Vagina (tissue), 2 donors: ENCODE measurements at regions not wholly inside any gene's neighbourhood (a gene's known extent, or its start where the extent isn't known, plus 50 kb on each side); places are given as distances from the start of the nearest gene placed in this dataset.
A peak's percentile ranks its signal among the peaks of the same experiment; 100 is the strongest.

Experiments
- DNase-seq, 2 donors: peaks; one replicate each; pipeline ENCODE4 v3.0.0-alpha.2; 2017; ENCODE audit errors: extremely low spot score in 2 of 2
- H3K27ac ChIP-seq: fragments of 200-600 bp; sonication (generic); one replicate; pipeline ENCODE4 v1.5.1; 2019
- H3K27me3 ChIP-seq: fragments of 200-600 bp; sonication (generic); one replicate; pipeline ENCODE4 v1.5.1; 2019
- H3K36me3 ChIP-seq, 2 donors: fragments of 200-600 bp; sonication (generic); one replicate each; pipeline ENCODE4 v1.5.1; 2017 to 2019
- H3K4me1 ChIP-seq: fragments of 200-600 bp; sonication (generic); one replicate; pipeline ENCODE4 v1.5.1; 2019
- H3K4me3 ChIP-seq, 2 donors: fragments of 200-600 bp; sonication (generic); 1 replicate in 1 of 2; 2 replicates in 1 of 2; pipeline ENCODE4 v1.5.1; 2016 to 2019
- H3K9me3 ChIP-seq: fragments of 200-600 bp; sonication (generic); one replicate; pipeline ENCODE4 v1.5.1; 2019
- POLR2A ChIP-seq, 2 donors: fragments of 450-650 bp; IDR thresholded peaks; one replicate each; pipeline ENCODE4 v1.6.1; 2017; ENCODE audit warnings: antibody characterized with exemption in 2 of 2, mild to moderate bottlenecking in 2 of 2, moderate library complexity in 2 of 2
- POLR2AphosphoS5 ChIP-seq, 2 donors: sonication (generic); formaldehyde crosslinking; IDR thresholded peaks; one replicate each; pipeline ENCODE4 v1.9.0; 2017; ENCODE audit warnings: antibody characterized with exemption in 2 of 2, mild to moderate bottlenecking in 2 of 2, low read depth in 1 of 2; ENCODE audit not compliant: insufficient read depth in 1 of 2
- intact Hi-C: fragments of 100-400 bp; cut with DNase I; formaldehyde crosslinking; loops from one replicate; pipeline ENCODE4 v1.15.1; 2023
- TF ChIP-seq, protein P1 (sequence below), 3 experiments: fragments of 450-650 bp in 2 of 3; fragments of 200-600 bp in 1 of 3; sonication (generic) in 1 of 3; IDR thresholded peaks; one replicate each; pipeline ENCODE4 v1.5.1; 2017 to 2019; ENCODE audit warnings: antibody characterized with exemption in 3 of 3, mild to moderate bottlenecking in 2 of 3, moderate library complexity in 2 of 3

DNA sequence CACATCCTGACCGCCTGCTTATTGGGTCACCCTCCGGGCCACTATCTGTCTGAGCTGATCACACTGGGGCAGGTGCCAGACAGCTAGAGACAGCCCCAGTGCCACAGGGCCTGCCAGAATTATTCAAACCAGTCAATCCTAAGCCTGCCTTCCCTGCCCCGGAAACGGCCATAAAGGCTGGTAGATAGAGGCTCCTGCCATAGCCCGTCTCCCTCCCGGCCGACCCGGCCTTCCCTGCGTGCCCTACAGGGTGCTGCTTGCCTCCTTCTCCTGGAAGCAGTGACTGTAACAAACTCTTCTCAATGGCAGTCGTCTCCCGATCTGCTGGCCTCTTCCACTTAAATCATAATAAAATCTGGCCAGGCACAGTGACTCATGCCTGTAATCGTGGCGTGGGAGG, 158.6 kb upstream of the SOX1 start:
- H3K36me3 ChIP-seq, result no peaks in the 10 kb centered on the region
- H3K27ac ChIP-seq, result no peak overlapping the region
- no peaks in the 10 kb centered on the region for H3K4me1 ChIP-seq
- no peaks in the 10 kb centered on the region for H3K27me3 ChIP-seq
- H3K9me3 ChIP-seq, result no peaks in the 10 kb centered on the region
- intact Hi-C loops, result no loop called here
- no peak overlapping the region for H3K4me3 ChIP-seq
- TF ChIP-seq, protein P1, sequence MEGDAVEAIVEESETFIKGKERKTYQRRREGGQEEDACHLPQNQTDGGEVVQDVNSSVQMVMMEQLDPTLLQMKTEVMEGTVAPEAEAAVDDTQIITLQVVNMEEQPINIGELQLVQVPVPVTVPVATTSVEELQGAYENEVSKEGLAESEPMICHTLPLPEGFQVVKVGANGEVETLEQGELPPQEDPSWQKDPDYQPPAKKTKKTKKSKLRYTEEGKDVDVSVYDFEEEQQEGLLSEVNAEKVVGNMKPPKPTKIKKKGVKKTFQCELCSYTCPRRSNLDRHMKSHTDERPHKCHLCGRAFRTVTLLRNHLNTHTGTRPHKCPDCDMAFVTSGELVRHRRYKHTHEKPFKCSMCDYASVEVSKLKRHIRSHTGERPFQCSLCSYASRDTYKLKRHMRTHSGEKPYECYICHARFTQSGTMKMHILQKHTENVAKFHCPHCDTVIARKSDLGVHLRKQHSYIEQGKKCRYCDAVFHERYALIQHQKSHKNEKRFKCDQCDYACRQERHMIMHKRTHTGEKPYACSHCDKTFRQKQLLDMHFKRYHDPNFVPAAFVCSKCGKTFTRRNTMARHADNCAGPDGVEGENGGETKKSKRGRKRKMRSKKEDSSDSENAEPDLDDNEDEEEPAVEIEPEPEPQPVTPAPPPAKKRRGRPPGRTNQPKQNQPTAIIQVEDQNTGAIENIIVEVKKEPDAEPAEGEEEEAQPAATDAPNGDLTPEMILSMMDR (IDR thresholded peaks at IDR 0.05), result no peak
- TF ChIP-seq POLR2A (IDR thresholded peaks at IDR 0.05) (no peak), POLR2AphosphoS5 (IDR thresholded peaks at IDR 0.05; ENCODE audit: insufficient read depth in 1 of 2, low read depth in 1 of 2) (no peak)
- DNase-seq, result peak; percentile 40 to 84

GRCh38 chr13:111908981-111909380, 158.0 kb upstream of the SOX1 start:
- TF ChIP-seq POLR2A (IDR thresholded peaks at IDR 0.05) (no peak), POLR2AphosphoS5 (IDR thresholded peaks at IDR 0.05; ENCODE audit: insufficient read depth in 1 of 2, low read depth in 1 of 2) (no peak)
- TF ChIP-seq, protein P1 (IDR thresholded peaks at IDR 0.05), result no peak
- Histone ChIP-seq H3K27ac (no peak overlapping the region), H3K4me3 (no peak overlapping the region), H3K27me3 (no peaks in the 10 kb centered on the region), H3K4me1 (no peaks in the 10 kb centered on the region), H3K36me3 (no peaks in the 10 kb centered on the region), H3K9me3 (no peaks in the 10 kb centered on the region)
- peak; percentile 28 to 42 for DNase-seq
- intact Hi-C loops, result no loop called here

DNA sequence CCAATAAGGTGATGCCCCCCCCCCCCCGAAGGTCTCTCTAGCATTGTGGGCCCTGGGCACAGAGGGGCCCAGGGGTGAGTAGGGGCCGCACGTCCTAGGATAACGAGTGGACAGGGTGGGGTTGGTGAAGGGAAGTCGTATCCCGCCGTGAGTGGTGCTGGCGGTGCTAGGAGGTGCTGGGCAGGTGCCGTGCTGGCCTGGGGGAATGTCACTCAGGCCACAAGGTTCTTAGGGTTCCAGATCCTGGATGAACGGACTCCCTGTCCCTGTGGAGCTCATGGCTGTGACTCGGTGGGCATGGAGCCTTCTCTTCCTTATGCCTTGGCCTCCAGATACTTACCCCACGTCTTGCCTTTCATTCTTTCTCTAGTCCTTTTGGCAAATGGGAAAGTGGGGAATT, 157.4 kb upstream of the SOX1 start:
- Histone ChIP-seq H3K4me3 (no peak overlapping the region), H3K27me3 (no peaks in the 10 kb centered on the region), H3K36me3 (no peaks in the 10 kb centered on the region), H3K9me3 (no peaks in the 10 kb centered on the region), H3K4me1 (no peaks in the 10 kb centered on the region), H3K27ac (no peak overlapping the region)
- TF ChIP-seq, protein P1 (IDR thresholded peaks at IDR 0.05), result no peak
- TF ChIP-seq POLR2A (IDR thresholded peaks at IDR 0.05), result no peak
- TF ChIP-seq POLR2AphosphoS5 (IDR thresholded peaks at IDR 0.05; ENCODE audit: insufficient read depth in 1 of 2, low read depth in 1 of 2), result no peak
- intact Hi-C loops, result no loop called here
- peak; percentile 61 to 67 for DNase-seq

DNA sequence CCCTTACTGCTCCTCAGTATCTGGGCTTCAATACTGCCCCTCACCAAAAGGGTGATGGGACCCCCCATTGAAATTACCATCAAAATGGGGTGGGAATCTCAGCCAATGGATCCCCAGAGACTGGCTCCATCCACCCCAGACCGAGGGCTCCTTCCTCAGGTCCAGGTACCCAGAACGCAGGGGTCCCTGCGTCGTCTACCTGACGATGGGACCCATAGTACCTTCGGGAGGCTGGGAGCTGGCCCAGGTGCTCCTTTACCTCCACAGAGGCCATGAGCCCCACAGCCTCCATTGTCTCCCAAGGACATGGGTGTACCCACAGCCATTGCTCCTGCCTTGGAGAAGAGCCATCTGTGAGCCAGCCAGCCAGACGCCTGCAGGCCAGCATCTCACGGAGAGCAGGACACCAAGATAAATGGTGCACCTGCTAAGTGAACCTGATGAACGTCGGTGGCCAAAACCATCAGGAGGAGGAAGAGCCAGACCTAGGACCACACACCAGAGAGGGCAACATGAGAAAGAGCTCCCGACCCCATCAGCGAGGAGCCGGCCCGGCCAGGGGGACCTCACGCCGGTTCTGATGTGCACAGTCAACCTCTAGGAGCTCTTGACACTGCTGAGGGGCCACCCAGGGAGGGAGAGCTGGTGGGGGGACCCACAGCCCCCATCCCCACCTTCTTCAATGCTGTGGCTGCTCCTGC, 156.8 kb upstream of the SOX1 start:
- no peak overlapping the region for H3K27ac ChIP-seq
- no peaks in the 10 kb centered on the region for H3K9me3 ChIP-seq
- intact Hi-C loops, result no loop called here
- TF ChIP-seq POLR2A (IDR thresholded peaks at IDR 0.05) (no peak), POLR2AphosphoS5 (IDR thresholded peaks at IDR 0.05; ENCODE audit: insufficient read depth in 1 of 2, low read depth in 1 of 2) (no peak)
- TF ChIP-seq, protein P1 (IDR thresholded peaks at IDR 0.05), result no peak
- H3K36me3 ChIP-seq, result no peaks in the 10 kb centered on the region
- no peak overlapping the region for H3K4me3 ChIP-seq
- peak; percentile 69 to 77 for DNase-seq
- no peaks in the 10 kb centered on the region for H3K4me1 ChIP-seq
- no peaks in the 10 kb centered on the region for H3K27me3 ChIP-seq

DNA sequence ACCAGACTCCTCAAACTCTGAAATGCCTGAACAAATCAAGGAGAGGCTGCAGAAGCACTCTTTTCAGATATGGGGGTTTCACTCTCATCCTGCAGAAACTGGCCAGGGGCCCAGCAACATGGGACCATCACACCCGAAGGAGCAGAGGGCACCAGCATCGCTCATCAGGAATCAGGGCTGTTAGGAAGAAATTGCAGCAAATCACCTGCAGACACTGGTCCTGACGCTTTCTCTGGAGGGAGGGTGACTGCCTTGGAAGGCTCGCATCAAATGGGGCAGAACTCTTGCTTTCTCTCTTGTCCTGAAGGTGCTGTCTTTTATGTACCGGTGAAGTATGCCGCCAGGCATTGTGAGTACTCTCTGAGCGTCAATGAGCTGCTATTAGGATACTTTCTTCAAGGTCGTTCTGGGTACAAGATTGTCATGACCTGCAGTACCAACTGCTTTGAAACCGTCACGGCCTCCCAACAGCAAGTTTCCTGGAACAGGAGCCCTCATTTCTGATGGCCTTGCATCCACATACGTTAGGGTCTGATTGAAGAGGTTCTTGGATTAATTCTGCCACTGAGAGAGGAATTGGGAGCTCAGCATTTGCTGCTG, 155.7 kb upstream of the SOX1 start:
- Histone ChIP-seq H3K27ac (no peak overlapping the region), H3K4me3 (no peak overlapping the region), H3K36me3 (no peaks in the 10 kb centered on the region), H3K27me3 (no peaks in the 10 kb centered on the region), H3K9me3 (no peaks in the 10 kb centered on the region), H3K4me1 (no peaks in the 10 kb centered on the region)
- TF ChIP-seq, protein P1 (IDR thresholded peaks at IDR 0.05), result no peak
- TF ChIP-seq POLR2AphosphoS5 (IDR thresholded peaks at IDR 0.05; ENCODE audit: insufficient read depth in 1 of 2, low read depth in 1 of 2), result no peak
- no peak for TF ChIP-seq POLR2A (IDR thresholded peaks at IDR 0.05)
- intact Hi-C loops, result no loop called here
- peak; percentile 11 to 81 for DNase-seq
